ENCODE measurements at regions not wholly inside any gene's neighbourhood (a gene's known extent, or its start where the extent isn't known, plus 50 kb on each side); places are given as distances from the start of the nearest gene placed in this dataset.

DNA sequence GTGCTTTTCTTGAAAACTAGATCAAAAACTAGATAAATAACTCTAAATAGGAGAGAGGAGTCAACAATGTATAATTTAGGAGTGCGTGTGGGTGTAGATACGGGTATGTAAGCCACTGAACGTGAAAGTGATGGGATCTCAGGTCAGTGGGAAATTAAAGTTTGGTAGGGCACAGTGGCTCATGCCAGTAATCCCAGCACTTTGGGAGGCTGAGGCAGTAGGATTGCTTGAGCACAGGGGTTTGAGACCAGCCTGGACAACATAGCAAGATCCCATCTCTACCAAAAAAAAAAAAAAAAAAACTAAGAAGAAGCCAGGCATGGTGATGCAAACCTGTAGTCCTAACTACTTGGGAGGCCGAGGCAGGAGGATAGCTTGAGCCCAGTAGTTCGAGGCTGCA is 247.1 kb downstream of the ANAPC1 start:
- TF ChIP-seq, protein P1, sequence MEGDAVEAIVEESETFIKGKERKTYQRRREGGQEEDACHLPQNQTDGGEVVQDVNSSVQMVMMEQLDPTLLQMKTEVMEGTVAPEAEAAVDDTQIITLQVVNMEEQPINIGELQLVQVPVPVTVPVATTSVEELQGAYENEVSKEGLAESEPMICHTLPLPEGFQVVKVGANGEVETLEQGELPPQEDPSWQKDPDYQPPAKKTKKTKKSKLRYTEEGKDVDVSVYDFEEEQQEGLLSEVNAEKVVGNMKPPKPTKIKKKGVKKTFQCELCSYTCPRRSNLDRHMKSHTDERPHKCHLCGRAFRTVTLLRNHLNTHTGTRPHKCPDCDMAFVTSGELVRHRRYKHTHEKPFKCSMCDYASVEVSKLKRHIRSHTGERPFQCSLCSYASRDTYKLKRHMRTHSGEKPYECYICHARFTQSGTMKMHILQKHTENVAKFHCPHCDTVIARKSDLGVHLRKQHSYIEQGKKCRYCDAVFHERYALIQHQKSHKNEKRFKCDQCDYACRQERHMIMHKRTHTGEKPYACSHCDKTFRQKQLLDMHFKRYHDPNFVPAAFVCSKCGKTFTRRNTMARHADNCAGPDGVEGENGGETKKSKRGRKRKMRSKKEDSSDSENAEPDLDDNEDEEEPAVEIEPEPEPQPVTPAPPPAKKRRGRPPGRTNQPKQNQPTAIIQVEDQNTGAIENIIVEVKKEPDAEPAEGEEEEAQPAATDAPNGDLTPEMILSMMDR (IDR thresholded peaks at IDR 0.05; ENCODE audit: extremely low read depth in 1 of 2, insufficient read depth in 1 of 2, low read depth in 1 of 2, low read length in 2 of 2): no peak
- TF ChIP-seq GATA2 (IDR thresholded peaks at IDR 0.05; ENCODE audit: insufficient read depth, insufficient read length, low read depth, low read length) (no peak), EZH2 (IDR thresholded peaks at IDR 0.05; ENCODE audit: borderline replicate concordance, low read depth, low read length, severe bottlenecking) (no peak), FOS (IDR thresholded peaks at IDR 0.05; ENCODE audit: borderline replicate concordance, insufficient read depth, low read length) (no peak), POLR2A (IDR thresholded peaks at IDR 0.05; ENCODE audit: low read depth, low read length) (no peak), POLR2AphosphoS5 (IDR thresholded peaks at IDR 0.05; ENCODE audit: insufficient read depth, low read depth, low read length) (no peak), MYC (IDR thresholded peaks at IDR 0.05; ENCODE audit: low read depth, low read length) (no peak), JUN (IDR thresholded peaks at IDR 0.05; ENCODE audit: borderline replicate concordance, insufficient read depth, insufficient read length, low read depth) (no peak)
- TF ChIP-seq, protein P2, sequence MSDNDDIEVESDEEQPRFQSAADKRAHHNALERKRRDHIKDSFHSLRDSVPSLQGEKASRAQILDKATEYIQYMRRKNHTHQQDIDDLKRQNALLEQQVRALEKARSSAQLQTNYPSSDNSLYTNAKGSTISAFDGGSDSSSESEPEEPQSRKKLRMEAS (IDR thresholded peaks at IDR 0.05; ENCODE audit: insufficient read depth, insufficient read length): no peak
- H3K9ac ChIP-seq (replicated peaks; ENCODE audit: extremely low read depth, insufficient read depth, low read length): no peak overlapping the region
- FAIRE-seq: no peak
- ChIA-PET POLR2A (no interaction called here), CTCF (no interaction called here)
- no peaks in the 10 kb centered on the region for H3K9me3 ChIP-seq (replicated peaks; ENCODE audit: control insufficient read depth, insufficient read depth, low read length)
- no TSS peak for BruUV-seq (replicated peaks)
- H3K4me2 ChIP-seq (ENCODE audit: insufficient read depth, low read length): no peak overlapping the region
- no peak overlapping the region for H3K27ac ChIP-seq (ENCODE audit: insufficient read depth, low read depth, low read length)
- no peak for DNase-seq (ENCODE audit: low read depth, low spot score)
- no peak overlapping the region for H3K4me3 ChIP-seq (replicated peaks in 1 of 3; ENCODE audit: insufficient read depth in 1 of 3, low read depth in 1 of 3, low read length in 3 of 3)
- H3K36me3 ChIP-seq (ENCODE audit: control insufficient read depth in 2 of 2, extremely low read depth in 1 of 2, insufficient read depth in 2 of 2, low read length in 2 of 2): no peaks in the 10 kb centered on the region
- dilution Hi-C loops (cut with MboI; ENCODE audit: extremely low pct_ligation_motif_present, low sequenced_read_pairs) (no loop called here), intact Hi-C loops (cut with micrococcal nuclease) (no loop called here)
- H3K4me1 ChIP-seq (ENCODE audit: control insufficient read depth, extremely low read depth, insufficient read depth, low read length): no peaks in the 10 kb centered on the region
- H3K79me2 ChIP-seq (ENCODE audit: control insufficient read depth, insufficient read depth, low read length): no peaks in the 10 kb centered on the region
- H2AFZ ChIP-seq (ENCODE audit: low read depth, low read length): no peak overlapping the region
- peaks cover 7 to 26% of the 10 kb centered on the region in 2 experiments for H3K27me3 ChIP-seq (ENCODE audit: control insufficient read depth in 2 of 2, insufficient read depth in 2 of 2, low read length in 2 of 2)
- H4K20me1 ChIP-seq (replicated peaks; ENCODE audit: control insufficient read depth, extremely low read depth, insufficient read depth, low read length): no peaks in the 10 kb centered on the region
- no peaks in the 10 kb centered on the region for H3K9me1 ChIP-seq (replicated peaks; ENCODE audit: control insufficient read depth, extremely low read depth, insufficient read depth, low read length)
